ENCODE measurements at regions not wholly inside any gene's neighbourhood (a gene's known extent, or its start where the extent isn't known, plus 50 kb on each side); places are given as distances from the start of the nearest gene placed in this dataset.
"Not testable (repeated sequence)": the region's sequence is repeated elsewhere in the genome, so short reads cannot be mapped to it uniquely, and the experiment has no call there.

DNA sequence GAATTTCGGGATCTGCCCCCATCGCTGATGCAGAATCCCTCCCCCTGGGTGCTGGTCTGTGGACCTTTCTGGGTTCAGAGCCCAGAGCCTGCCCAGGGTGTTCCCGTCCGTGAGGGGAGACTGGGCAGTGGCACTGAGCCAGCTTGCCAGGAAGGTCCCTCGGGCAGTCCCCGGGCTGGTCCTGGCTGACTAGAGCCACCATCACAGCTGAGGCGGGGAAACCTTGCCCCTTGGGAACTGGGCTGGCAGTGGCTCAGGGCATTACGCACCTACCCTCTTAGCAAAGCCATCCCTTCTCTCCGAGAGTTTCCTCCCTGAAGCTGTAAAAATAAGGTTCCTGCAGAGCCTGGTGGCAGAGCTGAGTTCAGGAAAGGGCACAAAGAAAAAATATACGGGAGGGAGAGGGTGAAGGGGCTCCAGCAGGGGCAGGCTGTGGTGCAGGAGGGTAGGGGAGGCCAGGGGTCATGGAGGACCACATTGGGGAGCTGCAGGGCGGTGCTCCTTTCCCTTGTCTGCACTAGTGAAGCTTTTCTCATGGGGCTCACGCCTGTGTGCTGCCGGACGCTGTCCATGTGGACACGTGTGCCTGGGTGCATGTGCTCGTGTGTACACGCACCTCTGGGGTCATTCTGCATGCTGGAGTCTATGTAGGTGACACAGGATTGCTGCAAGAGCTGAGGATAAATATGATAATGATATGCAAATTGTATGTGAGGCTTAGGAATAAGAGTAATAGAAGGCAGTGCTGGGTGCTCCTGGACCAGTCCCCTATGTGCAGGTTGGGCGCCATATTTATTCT is 118.9 kb downstream of the LHX2 start:
- whole genome bisulfite sequencing, 2 donors: 68 to 69% methylated on average over 18 of the region's 18 CpGs
- intact Hi-C loops (cut with DNase I): loop anchor here in 2 of 10 donors (10.0 kb wide), 2 partner anchors 164 to 404 kb away; no protein-coding TSS in a partner anchor
- DNase-seq: no peak
- H3K36me3 ChIP-seq: no peaks in the 10 kb centered on the region
- peaks cover 0 to 4% (median 0%) of the 10 kb centered on the region in 9 donors for H3K4me1 ChIP-seq
- no peaks in the 10 kb centered on the region for H3K9me3 ChIP-seq
- peak in 1 of 8 donors; percentile 39 for ATAC-seq
- no peak overlapping the region for H3K4me3 ChIP-seq
- H3K27ac ChIP-seq: no peak overlapping the region
- peaks cover 0 to 19% (median 7%) of the 10 kb centered on the region in 7 donors for H3K27me3 ChIP-seq
- TF ChIP-seq, protein P1, sequence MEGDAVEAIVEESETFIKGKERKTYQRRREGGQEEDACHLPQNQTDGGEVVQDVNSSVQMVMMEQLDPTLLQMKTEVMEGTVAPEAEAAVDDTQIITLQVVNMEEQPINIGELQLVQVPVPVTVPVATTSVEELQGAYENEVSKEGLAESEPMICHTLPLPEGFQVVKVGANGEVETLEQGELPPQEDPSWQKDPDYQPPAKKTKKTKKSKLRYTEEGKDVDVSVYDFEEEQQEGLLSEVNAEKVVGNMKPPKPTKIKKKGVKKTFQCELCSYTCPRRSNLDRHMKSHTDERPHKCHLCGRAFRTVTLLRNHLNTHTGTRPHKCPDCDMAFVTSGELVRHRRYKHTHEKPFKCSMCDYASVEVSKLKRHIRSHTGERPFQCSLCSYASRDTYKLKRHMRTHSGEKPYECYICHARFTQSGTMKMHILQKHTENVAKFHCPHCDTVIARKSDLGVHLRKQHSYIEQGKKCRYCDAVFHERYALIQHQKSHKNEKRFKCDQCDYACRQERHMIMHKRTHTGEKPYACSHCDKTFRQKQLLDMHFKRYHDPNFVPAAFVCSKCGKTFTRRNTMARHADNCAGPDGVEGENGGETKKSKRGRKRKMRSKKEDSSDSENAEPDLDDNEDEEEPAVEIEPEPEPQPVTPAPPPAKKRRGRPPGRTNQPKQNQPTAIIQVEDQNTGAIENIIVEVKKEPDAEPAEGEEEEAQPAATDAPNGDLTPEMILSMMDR (IDR thresholded peaks at IDR 0.05): no peak

DNA sequence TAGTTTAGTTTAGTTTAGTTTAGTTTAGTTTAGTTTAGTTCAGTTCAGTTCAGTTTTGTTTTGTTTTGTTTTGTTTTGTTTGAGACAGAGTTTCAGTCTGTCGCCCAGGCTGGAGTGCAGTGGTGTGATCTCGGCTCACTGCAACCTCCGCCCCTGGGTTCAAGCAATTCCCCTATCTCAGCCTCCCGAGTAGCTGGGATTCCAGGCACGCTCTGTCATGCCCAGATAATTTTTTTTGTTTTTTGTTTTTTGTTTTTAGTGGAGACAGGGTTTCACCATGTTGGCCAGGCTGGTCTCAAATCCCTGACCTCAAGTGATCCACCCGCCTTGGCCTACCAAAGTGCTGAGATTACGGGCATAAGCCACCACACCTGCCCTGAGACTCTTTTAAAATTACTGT is 120.0 kb downstream of the LHX2 start:
- H3K4me3 ChIP-seq, H3K4me1 ChIP-seq, H3K9me3 ChIP-seq, H3K36me3 ChIP-seq, DNase-seq, H3K27ac ChIP-seq, ATAC-seq: not testable (repeated sequence)
- H3K27me3 ChIP-seq: peaks cover 0 to 17% (median 3%) of the 10 kb centered on the region in 7 donors
- intact Hi-C loops (cut with DNase I): loop anchor here in 2 of 10 donors (10.0 kb wide), 2 partner anchors 163 to 403 kb away; no protein-coding TSS in a partner anchor
- 72 to 78% methylated on average over 7 of the region's 7 CpGs for whole genome bisulfite sequencing, 2 donors

DNA sequence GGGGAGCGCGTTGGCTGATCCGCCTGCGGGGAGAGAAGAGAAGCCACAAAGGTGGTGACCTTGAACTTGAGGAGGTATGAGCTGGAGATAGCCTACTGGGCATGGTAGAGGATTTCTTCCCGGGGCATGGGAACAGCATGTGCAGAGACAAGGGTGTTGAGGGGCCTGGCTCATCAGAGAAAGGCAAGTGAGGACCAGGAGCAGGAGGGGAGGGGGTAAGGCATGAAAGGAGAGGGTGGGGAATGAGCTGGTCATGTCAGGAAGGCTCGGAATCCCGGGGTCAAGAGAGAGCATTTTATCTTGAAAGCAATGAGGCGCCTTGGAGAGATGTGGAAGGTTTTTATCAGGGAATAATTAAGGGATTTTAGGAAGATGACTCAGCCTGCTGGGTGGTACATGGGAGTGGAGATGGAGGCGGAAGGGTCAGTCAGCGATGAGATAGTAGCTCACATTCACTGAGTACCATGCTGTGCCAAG is 121.1 kb downstream of the LHX2 start:
- Histone ChIP-seq H3K4me3 (no peak overlapping the region), H3K27me3 (peaks cover 0 to 9% (median 0%) of the 10 kb centered on the region in 7 donors), H3K36me3 (no peaks in the 10 kb centered on the region), H3K9me3 (no peaks in the 10 kb centered on the region), H3K27ac (no peak overlapping the region), H3K4me1 (peaks cover 0 to 4% (median 0%) of the 10 kb centered on the region in 9 donors)
- ATAC-seq (no peak), DNase-seq (no peak)
- WGBS, 2 donors: 76 to 78% methylated on average over 10 of the region's 10 CpGs
- intact Hi-C loops (cut with DNase I): loop anchor here in 3 of 10 donors (2.0 to 10.0 kb wide), 4 partner anchors 162 to 402 kb away; no protein-coding TSS in a partner anchor
- TF ChIP-seq, protein P1 (IDR thresholded peaks at IDR 0.05): no peak

DNA sequence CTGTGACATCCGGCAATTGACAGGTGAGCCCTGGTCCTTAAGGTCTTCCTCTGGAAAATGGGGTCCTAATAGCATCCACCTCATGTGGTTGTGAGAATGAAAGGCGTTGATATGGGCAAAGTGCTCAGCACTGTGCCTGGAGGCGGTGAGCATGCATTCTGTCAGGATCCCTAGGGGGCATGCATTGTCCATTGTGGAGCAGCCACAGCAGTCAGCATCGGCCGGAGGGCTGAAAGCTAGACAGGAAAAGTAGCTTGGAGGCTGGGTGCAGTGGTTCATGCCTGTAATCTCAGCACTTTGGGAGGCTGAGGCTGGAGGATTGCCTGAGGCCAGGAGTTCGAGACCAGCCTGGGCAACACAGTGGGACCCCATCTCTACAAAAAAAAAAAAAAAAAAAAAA is 122.2 kb downstream of the LHX2 start:
- TF ChIP-seq, protein P1 (IDR thresholded peaks at IDR 0.05): peak in 7 of 9 donors; percentile 42 to 61 (median 46)
- DNase-seq (peak; percentile 24 to 29), ATAC-seq (peak in 7 of 8 donors; percentile 61 to 77 (median 70))
- Histone ChIP-seq H3K36me3 (no peaks in the 10 kb centered on the region), H3K27ac (no peak overlapping the region), H3K9me3 (no peaks in the 10 kb centered on the region), H3K4me3 (no peak overlapping the region), H3K27me3 (peaks cover 0 to 9% (median 0%) of the 10 kb centered on the region in 7 donors), H3K4me1 (peaks cover 0 to 4% (median 0%) of the 10 kb centered on the region in 9 donors)
- WGBS, 2 donors: 41 to 44% methylated on average over 6 of the region's 6 CpGs
- intact Hi-C loops (cut with DNase I): loop anchor here in 3 of 10 donors (2.0 to 10.0 kb wide), 4 partner anchors 161 to 401 kb away; no protein-coding TSS in a partner anchor

Data from heart right ventricle (tissue), 16 donors.